ENCODE measurements at regions not wholly inside any gene's neighbourhood (a gene's known extent, or its start where the extent isn't known, plus 50 kb on each side); places are given as distances from the start of the nearest gene placed in this dataset.

GRCh38 chr7:155195939-155196523, 101.6 kb upstream of the INSIG1 start:
- TF ChIP-seq CTCF (IDR thresholded peaks at IDR 0.05; ENCODE audit: poor library complexity) = no peak
- TF ChIP-seq EZH2 (IDR thresholded peaks at IDR 0.05; ENCODE audit: borderline replicate concordance) = no peak
- no peak for TF ChIP-seq EZH2phosphoT487 (IDR thresholded peaks at IDR 0.05; ENCODE audit: low read depth, severe bottlenecking, unreplicated experiment)

All from hepatocyte (in vitro differentiated cells).